ENCODE measurements at regions not wholly inside any gene's neighbourhood (a gene's known extent, or its start where the extent isn't known, plus 50 kb on each side); places are given as distances from the start of the nearest gene placed in this dataset.
"Not testable (repeated sequence)": the region's sequence is repeated elsewhere in the genome, so short reads cannot be mapped to it uniquely, and the experiment has no call there.

GRCh38 chr14:106635569-106635968 is 1109.2 kb downstream of the TMEM121 start:
- WGBS, 2 experiments (ENCODE audit: insufficient coverage in 2 of 2): 39 to 57% methylated on average over 2 of the region's 4 CpGs
- Histone ChIP-seq H3K4me1 (ENCODE audit: control insufficient read depth, insufficient read depth, low read length, poor library complexity, severe bottlenecking) (no peaks in the 10 kb centered on the region), H3K9me3 (ENCODE audit: control insufficient read depth, low read length) (peaks cover 50% of the 10 kb centered on the region), H3K4me3 (ENCODE audit: extremely low read depth, insufficient read depth, low read length, poor library complexity, severe bottlenecking) (no peak overlapping the region), H3K27ac (ENCODE audit: low read depth, low read length, severe bottlenecking) (no peak overlapping the region), H3K36me3 (ENCODE audit: control insufficient read depth, insufficient read depth, low read length) (no peaks in the 10 kb centered on the region)

GRCh38 chr14:106638786-106639452 is 1112.5 kb downstream of the TMEM121 start:
- not testable (repeated sequence) for H3K4me1 ChIP-seq (ENCODE audit: control insufficient read depth, insufficient read depth, low read length, poor library complexity, severe bottlenecking); H3K27ac ChIP-seq (ENCODE audit: low read depth, low read length, severe bottlenecking); H3K36me3 ChIP-seq (ENCODE audit: control insufficient read depth, insufficient read depth, low read length); H3K4me3 ChIP-seq (ENCODE audit: extremely low read depth, insufficient read depth, low read length, poor library complexity, severe bottlenecking)
- WGBS, 2 experiments (ENCODE audit: insufficient coverage in 2 of 2): 86 to 90% methylated on average over 2 to 5 of the region's 25 CpGs
- H3K9me3 ChIP-seq (ENCODE audit: control insufficient read depth, low read length): peaks cover 37% of the 10 kb centered on the region

GRCh38 chr14:106642090-106642489 is 1115.7 kb downstream of the TMEM121 start:
- Histone ChIP-seq H3K9me3 (ENCODE audit: control insufficient read depth, low read length) (peaks cover 34% of the 10 kb centered on the region), H3K4me3 (ENCODE audit: extremely low read depth, insufficient read depth, low read length, poor library complexity, severe bottlenecking) (no peak overlapping the region), H3K27ac (ENCODE audit: low read depth, low read length, severe bottlenecking) (no peak overlapping the region), H3K4me1 (ENCODE audit: control insufficient read depth, insufficient read depth, low read length, poor library complexity, severe bottlenecking) (no peaks in the 10 kb centered on the region), H3K36me3 (ENCODE audit: control insufficient read depth, insufficient read depth, low read length) (no peaks in the 10 kb centered on the region)
- WGBS, 2 experiments (ENCODE audit: insufficient coverage in 2 of 2): 34 to 39% methylated on average over 3 to 6 of the region's 7 CpGs

GRCh38 chr14:106642971-106643370 is 1116.6 kb downstream of the TMEM121 start:
- H3K9me3 ChIP-seq (ENCODE audit: control insufficient read depth, low read length): peaks cover 35% of the 10 kb centered on the region
- H3K27ac ChIP-seq (ENCODE audit: low read depth, low read length, severe bottlenecking); H3K4me3 ChIP-seq (ENCODE audit: extremely low read depth, insufficient read depth, low read length, poor library complexity, severe bottlenecking); H3K4me1 ChIP-seq (ENCODE audit: control insufficient read depth, insufficient read depth, low read length, poor library complexity, severe bottlenecking); H3K36me3 ChIP-seq (ENCODE audit: control insufficient read depth, insufficient read depth, low read length): not testable (repeated sequence)
- 20% methylated on average over 1 of the region's 6 CpGs; no CpG with 5 or more reads in 1 of the 2 experiments for WGBS, 2 experiments (ENCODE audit: insufficient coverage in 2 of 2)

- H3K4me3 ChIP-seq (ENCODE audit: extremely low read depth, insufficient read depth, low read length, poor library complexity, severe bottlenecking); H3K27ac ChIP-seq (ENCODE audit: low read depth, low read length, severe bottlenecking); H3K4me1 ChIP-seq (ENCODE audit: control insufficient read depth, insufficient read depth, low read length, poor library complexity, severe bottlenecking); H3K36me3 ChIP-seq (ENCODE audit: control insufficient read depth, insufficient read depth, low read length): not testable (repeated sequence)
- peaks cover 50% of the 10 kb centered on the region for H3K9me3 ChIP-seq (ENCODE audit: control insufficient read depth, low read length)
- WGBS, 2 experiments (ENCODE audit: insufficient coverage in 2 of 2): 11 to 20% methylated on average over 1 of the region's 2 CpGs
These were observed 1122.5 kb downstream of the TMEM121 start for GRCh38 chr14:106648874-106649273.

- Histone ChIP-seq H3K36me3 (ENCODE audit: control insufficient read depth, insufficient read depth, low read length) (no peaks in the 10 kb centered on the region), H3K9me3 (ENCODE audit: control insufficient read depth, low read length) (peaks cover 46% of the 10 kb centered on the region), H3K4me1 (ENCODE audit: control insufficient read depth, insufficient read depth, low read length, poor library complexity, severe bottlenecking) (no peaks in the 10 kb centered on the region), H3K4me3 (ENCODE audit: extremely low read depth, insufficient read depth, low read length, poor library complexity, severe bottlenecking) (no peak overlapping the region), H3K27ac (ENCODE audit: low read depth, low read length, severe bottlenecking) (no peak overlapping the region)
- WGBS, 2 experiments (ENCODE audit: insufficient coverage in 2 of 2): 13% methylated on average over 1 of the region's 1 CpG; no CpG with 5 or more reads in 1 of the 2 experiments
These were observed 1124.6 kb downstream of the TMEM121 start for GRCh38 chr14:106651016-106651415.

GRCh38 chr14:106652494-106652893 is 1126.1 kb downstream of the TMEM121 start:
- H3K36me3 ChIP-seq (ENCODE audit: control insufficient read depth, insufficient read depth, low read length): no peaks in the 10 kb centered on the region
- no peak overlapping the region for H3K27ac ChIP-seq (ENCODE audit: low read depth, low read length, severe bottlenecking)
- 13% methylated on average over 1 of the region's 2 CpGs for WGBS, 2 experiments (ENCODE audit: insufficient coverage in 2 of 2)
- peaks cover 48% of the 10 kb centered on the region for H3K9me3 ChIP-seq (ENCODE audit: control insufficient read depth, low read length)
- no peak overlapping the region for H3K4me3 ChIP-seq (ENCODE audit: extremely low read depth, insufficient read depth, low read length, poor library complexity, severe bottlenecking)
- no peaks in the 10 kb centered on the region for H3K4me1 ChIP-seq (ENCODE audit: control insufficient read depth, insufficient read depth, low read length, poor library complexity, severe bottlenecking)

- Histone ChIP-seq H3K36me3 (ENCODE audit: control insufficient read depth, insufficient read depth, low read length) (no peaks in the 10 kb centered on the region), H3K9me3 (ENCODE audit: control insufficient read depth, low read length) (peaks cover 25% of the 10 kb centered on the region), H3K4me3 (ENCODE audit: extremely low read depth, insufficient read depth, low read length, poor library complexity, severe bottlenecking) (no peak overlapping the region), H3K4me1 (ENCODE audit: control insufficient read depth, insufficient read depth, low read length, poor library complexity, severe bottlenecking) (no peaks in the 10 kb centered on the region), H3K27ac (ENCODE audit: low read depth, low read length, severe bottlenecking) (no peak overlapping the region)
- 72 to 74% methylated on average over 6 of the region's 8 CpGs for WGBS, 2 experiments (ENCODE audit: insufficient coverage in 2 of 2)
These were observed 1131.1 kb downstream of the TMEM121 start for GRCh38 chr14:106657460-106657859.

- H3K9me3 ChIP-seq (ENCODE audit: control insufficient read depth, low read length): peaks cover 31% of the 10 kb centered on the region
These were observed 1131.9 kb downstream of the TMEM121 start for GRCh38 chr14:106658066-106658860.

GRCh38 chr14:106661561-106661960 is 1135.2 kb downstream of the TMEM121 start:
- WGBS, 2 experiments (ENCODE audit: insufficient coverage in 2 of 2): 68 to 78% methylated on average over 4 of the region's 4 CpGs
- H3K9me3 ChIP-seq (ENCODE audit: control insufficient read depth, low read length): peaks cover 49% of the 10 kb centered on the region
- H3K4me1 ChIP-seq (ENCODE audit: control insufficient read depth, insufficient read depth, low read length, poor library complexity, severe bottlenecking); H3K36me3 ChIP-seq (ENCODE audit: control insufficient read depth, insufficient read depth, low read length); H3K4me3 ChIP-seq (ENCODE audit: extremely low read depth, insufficient read depth, low read length, poor library complexity, severe bottlenecking); H3K27ac ChIP-seq (ENCODE audit: low read depth, low read length, severe bottlenecking): not testable (repeated sequence)

More at GRCh38 chr14:106658066-106658860, 1131.9 kb downstream of the TMEM121 start:
- not testable (repeated sequence) for H3K36me3 ChIP-seq (ENCODE audit: control insufficient read depth, insufficient read depth, low read length); H3K27ac ChIP-seq (ENCODE audit: low read depth, low read length, severe bottlenecking); H3K4me1 ChIP-seq (ENCODE audit: control insufficient read depth, insufficient read depth, low read length, poor library complexity, severe bottlenecking); H3K4me3 ChIP-seq (ENCODE audit: extremely low read depth, insufficient read depth, low read length, poor library complexity, severe bottlenecking)
- WGBS, 2 experiments (ENCODE audit: insufficient coverage in 2 of 2): 41 to 49% methylated on average over 2 to 4 of the region's 7 CpGs
